Pancreas (tissue), 10 donors: ENCODE measurements at regions not wholly inside any gene's neighbourhood (a gene's known extent, or its start where the extent isn't known, plus 50 kb on each side); places are given as distances from the start of the nearest gene placed in this dataset.
"Not testable (repeated sequence)": the region's sequence is repeated elsewhere in the genome, so short reads cannot be mapped to it uniquely, and the experiment has no call there.

ENCODE experiments used
- ATAC-seq, 4 donors: fragments of 200-7000 bp; cut with Tn5 transposase; one replicate each; pipeline versions ENCODE4 v1.8.0 to v1.9.1; 2020; ENCODE audit warnings: mild to moderate bottlenecking in 4 of 4, moderate library complexity in 4 of 4
- DNase-seq, 6 donors: peaks; one replicate each; pipeline ENCODE4 v3.0.0-alpha.2; 2020
- FAIRE-seq: peaks from 2 replicates; lab custom pipeline; 2012; peaks lifted over from hg19 to GRCh38; lab: Jason Lieb, UNC
- H3K27ac ChIP-seq, 4 donors: fragments of 200-600 bp; sonication (generic); 1 replicate in 3 of 4; 2 replicates in 1 of 4; pipeline versions ENCODE4 v1.5.0 to v1.8.0; 2020
- H3K27me3 ChIP-seq, 4 donors: fragments of 200-600 bp; one replicate each; pipeline ENCODE4 v1.8.0; 2021
- H3K36me3 ChIP-seq, 3 donors: fragments of 200-600 bp; sonication (generic) in 1 of 3; one replicate each; pipeline versions ENCODE4 v1.5.0 to v1.8.0; 2020 to 2021
- H3K4me1 ChIP-seq, 3 donors: fragments of 200-600 bp; one replicate each; pipeline ENCODE4 v1.8.0; 2021
- H3K4me3 ChIP-seq, 4 donors: fragments of 200-600 bp; sonication (generic) in 2 of 4; one replicate each; pipeline versions ENCODE4 v1.5.0 to v1.8.0; 2020 to 2021
- H3K9me3 ChIP-seq, 4 donors: fragments of 200-600 bp; one replicate each; pipeline ENCODE4 v1.8.0; 2021
- WGBS, 2 donors: extraction: QIAGEN DNeasy Blood & Tissue Kit; methylation state at CpG; one replicate each; pipeline ENCODE4 v1.1.7; 2013; 5-methylcytosine and 5-hydroxymethylcytosine counted together
- intact Hi-C, 3 donors: fragments of 100-400 bp; cut with DNase I; formaldehyde crosslinking; loops; one replicate each; pipeline versions ENCODE4 v1.11.1 to v1.14.2; 2022
- donor health status: healthy with polysubstance abuse.
- donor health status: DM: no; HTN: no; CAD: no; lungs with moderate emphysema.
- donor health status: DM: no; HTN: no; CAD: no.
- donor health status: control.
- donor health status: control.
- donor health status: Bipolar disorder and iron deficiency.
- donor health status: DM: yes; HTN: yes; CAD: no.
- donor health status: DM: no; HTN: no; CAD: no.
- donor health status: DM: no; HTN: no; CAD: no.
- donor health status: DM: yes; HTN: yes; CAD: no.

- ATAC-seq, H3K27me3 ChIP-seq, H3K9me3 ChIP-seq, H3K27ac ChIP-seq, H3K4me3 ChIP-seq, intact Hi-C loops, H3K36me3 ChIP-seq, H3K4me1 ChIP-seq, FAIRE-seq: not testable (repeated sequence)
- DNase-seq: peak in 1 of 6 donors; percentile 29
- WGBS, 2 donors: 63 to 65% methylated on average over 5 to 10 of the region's 19 CpGs
Observed at GRCh38 chr22:12162586-12162985, 3365.4 kb upstream of the OR11H1 start.

GRCh38 chr22:12166525-12166924 is 3361.5 kb upstream of the OR11H1 start:
- H3K27ac ChIP-seq, H3K27me3 ChIP-seq, ATAC-seq, H3K9me3 ChIP-seq, H3K4me1 ChIP-seq, intact Hi-C loops, H3K4me3 ChIP-seq, FAIRE-seq, H3K36me3 ChIP-seq: not testable (repeated sequence)
- 57 to 64% methylated on average over 7 of the region's 14 CpGs for WGBS, 2 donors
- peak in 1 of 6 donors; percentile 26 for DNase-seq

DNA sequence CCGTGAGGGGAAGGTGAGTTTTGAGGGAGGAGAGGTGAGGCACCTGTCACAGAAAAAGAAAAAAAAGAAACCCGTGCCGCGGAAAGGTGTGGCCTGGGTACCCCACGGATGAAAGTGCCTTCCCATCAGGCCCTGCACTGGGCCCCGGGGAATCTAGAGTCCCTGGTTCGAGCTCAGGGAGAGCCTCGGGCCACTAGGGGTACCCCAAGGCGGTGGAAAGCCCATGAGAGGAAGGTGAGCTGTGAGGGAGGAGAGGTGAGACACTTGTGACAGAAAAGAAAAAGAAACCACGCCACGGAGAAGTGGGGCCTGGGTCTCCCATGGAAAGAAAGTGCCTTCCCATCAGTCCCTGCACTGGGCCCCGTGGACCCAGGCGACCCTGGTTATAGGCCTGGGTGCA is 3359.9 kb upstream of the OR11H1 start:
- H3K27ac ChIP-seq, FAIRE-seq, intact Hi-C loops, H3K9me3 ChIP-seq, H3K4me3 ChIP-seq, H3K27me3 ChIP-seq, H3K4me1 ChIP-seq, H3K36me3 ChIP-seq, ATAC-seq: not testable (repeated sequence)
- DNase-seq: peak in 1 of 6 donors; percentile 40
- WGBS, 2 donors: 65 to 67% methylated on average over 13 of the region's 13 CpGs

DNA sequence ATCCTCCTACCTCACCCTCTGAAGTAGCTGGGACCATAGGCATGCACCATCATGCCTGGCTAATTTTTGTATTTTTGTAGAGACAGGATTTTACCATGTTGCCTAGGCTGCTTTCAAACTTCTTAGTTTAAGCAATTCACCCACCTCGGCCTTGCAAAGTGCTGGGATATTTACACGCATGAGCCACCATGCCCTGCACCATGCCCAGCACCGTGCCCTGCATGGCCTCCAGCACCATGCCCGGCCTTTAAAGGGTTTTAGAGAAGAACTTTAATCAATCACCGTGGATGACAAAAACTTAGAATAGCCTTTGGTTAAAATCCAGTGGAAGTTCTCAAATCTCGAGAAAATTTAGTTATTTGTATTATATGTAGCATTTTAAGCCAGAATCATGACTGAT is 3335.9 kb upstream of the OR11H1 start:
- H3K9me3 ChIP-seq, H3K4me1 ChIP-seq, FAIRE-seq, ATAC-seq, intact Hi-C loops, H3K27me3 ChIP-seq, H3K4me3 ChIP-seq, H3K27ac ChIP-seq, H3K36me3 ChIP-seq: not testable (repeated sequence)
- 33 to 34% methylated on average over 6 of the region's 6 CpGs for WGBS, 2 donors
- peak in 1 of 6 donors; percentile 37 for DNase-seq

DNA sequence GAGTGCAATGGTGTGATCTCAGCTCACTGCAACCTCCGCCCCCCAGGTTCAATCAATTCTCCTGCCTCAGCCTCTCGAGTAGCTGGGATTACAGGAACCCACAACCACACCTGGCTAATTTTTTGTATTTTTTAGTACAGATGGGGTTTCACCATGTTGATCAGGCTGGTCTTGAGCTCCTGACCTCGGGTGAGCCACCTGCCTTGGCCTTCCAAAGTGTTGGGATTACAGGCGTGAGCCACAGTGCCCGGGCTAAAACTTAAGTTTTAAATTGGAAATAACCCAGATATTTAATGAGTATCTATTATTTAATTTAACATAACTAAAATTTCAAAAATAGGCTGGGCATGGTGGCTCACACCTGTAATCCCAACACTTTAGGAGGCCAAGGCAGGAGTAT is 3333.3 kb upstream of the OR11H1 start:
- 30 to 41% methylated on average over 5 of the region's 5 CpGs for WGBS, 2 donors
- H3K9me3 ChIP-seq, H3K4me3 ChIP-seq, H3K4me1 ChIP-seq, FAIRE-seq, ATAC-seq, H3K27me3 ChIP-seq, DNase-seq, intact Hi-C loops, H3K36me3 ChIP-seq, H3K27ac ChIP-seq: not testable (repeated sequence)

DNA sequence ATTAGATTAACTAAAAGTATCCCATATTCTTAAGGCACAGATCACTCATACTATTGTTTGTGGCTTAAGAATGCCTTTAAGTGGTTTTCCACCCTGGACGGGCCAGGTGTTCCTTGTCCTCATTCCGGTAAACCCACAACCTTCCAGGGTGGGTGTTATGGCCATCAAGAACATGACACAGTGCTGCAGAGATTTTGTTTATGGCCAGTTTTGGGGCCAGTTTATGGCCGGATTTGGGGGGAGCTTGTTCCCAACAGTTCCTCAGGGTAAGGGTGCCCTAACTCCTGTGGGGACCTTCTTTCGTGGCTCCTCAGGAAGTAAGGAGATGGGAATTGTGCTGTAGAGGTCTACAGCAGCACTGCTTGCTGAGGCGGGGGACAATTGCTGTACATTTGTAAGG is 3325.9 kb upstream of the OR11H1 start:
- H3K4me3 ChIP-seq, H3K36me3 ChIP-seq, intact Hi-C loops, FAIRE-seq, H3K4me1 ChIP-seq, H3K9me3 ChIP-seq, H3K27ac ChIP-seq, H3K27me3 ChIP-seq, ATAC-seq: not testable (repeated sequence)
- peak in 1 of 6 donors; percentile 24 for DNase-seq
- 43 to 44% methylated on average over 5 of the region's 5 CpGs for WGBS, 2 donors

GRCh38 chr22:12206687-12207086 is 3321.3 kb upstream of the OR11H1 start:
- ATAC-seq, H3K27ac ChIP-seq, H3K9me3 ChIP-seq, FAIRE-seq, H3K36me3 ChIP-seq, H3K4me1 ChIP-seq, H3K27me3 ChIP-seq, intact Hi-C loops, DNase-seq, H3K4me3 ChIP-seq: not testable (repeated sequence)
- 33 to 39% methylated on average over 1 of the region's 1 CpG for WGBS, 2 donors
